ENCODE measurements at regions not wholly inside any gene's neighbourhood (a gene's known extent, or its start where the extent isn't known, plus 50 kb on each side); places are given as distances from the start of the nearest gene placed in this dataset.

- no peak for DNase-seq (ENCODE audit: low spot score)
- TF ChIP-seq CTCF (IDR thresholded peaks at IDR 0.05; ENCODE audit: extremely low read depth, missing control alignments): no peak
These were observed 588.6 kb upstream of the MKI67 start for GRCh38 chr10:128714644-128715415.

GRCh38 chr10:128716181-128716580, 590.0 kb upstream of the MKI67 start:
- DNase-seq (ENCODE audit: low spot score): no peak
- TF ChIP-seq CTCF (IDR thresholded peaks at IDR 0.05; ENCODE audit: extremely low read depth, missing control alignments): no peak

- no peak for DNase-seq (ENCODE audit: low spot score)
- no peak for TF ChIP-seq CTCF (IDR thresholded peaks at IDR 0.05; ENCODE audit: extremely low read depth, missing control alignments)
These were observed 595.8 kb upstream of the MKI67 start for GRCh38 chr10:128721963-128722445.

- no peak for DNase-seq (ENCODE audit: low spot score)
- TF ChIP-seq CTCF (IDR thresholded peaks at IDR 0.05; ENCODE audit: extremely low read depth, missing control alignments): no peak
These were observed 596.7 kb upstream of the MKI67 start for GRCh38 chr10:128722947-128723346.

GRCh38 chr10:128723631-128724205, 597.5 kb upstream of the MKI67 start:
- TF ChIP-seq CTCF (IDR thresholded peaks at IDR 0.05; ENCODE audit: extremely low read depth, missing control alignments): no peak

GRCh38 chr10:128725531-128725930, 599.3 kb upstream of the MKI67 start:
- no peak for DNase-seq (ENCODE audit: low spot score)
- no peak for TF ChIP-seq CTCF (IDR thresholded peaks at IDR 0.05; ENCODE audit: extremely low read depth, missing control alignments)

More at GRCh38 chr10:128723631-128724205, 597.5 kb upstream of the MKI67 start:
- no peak for DNase-seq (ENCODE audit: low spot score)

GRCh38 chr10:128727114-128727513, 600.9 kb upstream of the MKI67 start:
- DNase-seq (ENCODE audit: low spot score): no peak
- no peak for TF ChIP-seq CTCF (IDR thresholded peaks at IDR 0.05; ENCODE audit: extremely low read depth, missing control alignments)
